Testis (tissue), 2 donors: ENCODE measurements at regions not wholly inside any gene's neighbourhood (a gene's known extent, or its start where the extent isn't known, plus 50 kb on each side); places are given as distances from the start of the nearest gene placed in this dataset.

ENCODE experiments used
- POLR2A ChIP-seq: fragments of 450-650 bp; IDR thresholded peaks from one replicate; pipeline ENCODE4 v1.6.1; 2017; ENCODE audit warnings: antibody characterized with exemption, mild to moderate bottlenecking, moderate library complexity
- TF ChIP-seq, protein P1 (sequence below), 3 experiments: fragments of 450-650 bp in 2 of 3; fragments of 200-600 bp in 1 of 3; sonication (generic) in 1 of 3; IDR thresholded peaks; one replicate each; pipeline ENCODE4 v1.5.1; 2016 to 2019; ENCODE audit warnings: antibody characterized with exemption in 3 of 3, mild to moderate bottlenecking in 2 of 3, moderate library complexity in 1 of 3

DNA sequence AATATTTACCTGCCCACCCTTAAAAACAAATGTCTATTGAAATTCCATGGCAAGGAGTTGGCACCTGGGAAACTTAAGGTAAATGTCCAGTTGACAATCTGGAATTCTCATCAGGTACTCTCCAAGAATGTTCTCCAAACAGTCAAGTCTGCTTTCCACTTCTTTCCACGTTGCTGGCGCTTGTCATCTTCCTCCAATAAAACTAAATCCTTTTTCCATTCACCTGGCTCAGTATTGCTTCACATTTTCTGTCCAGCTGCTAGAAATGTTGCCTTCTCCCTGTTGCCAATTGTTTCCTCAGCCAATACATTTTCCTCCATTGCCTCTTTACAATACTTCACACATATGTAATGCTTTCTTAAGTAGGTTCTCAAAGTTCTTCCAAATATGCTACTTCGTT lies 1288.1 kb upstream of the MAP3K7 start:
- no peak for TF ChIP-seq POLR2A
- TF ChIP-seq, protein P1, sequence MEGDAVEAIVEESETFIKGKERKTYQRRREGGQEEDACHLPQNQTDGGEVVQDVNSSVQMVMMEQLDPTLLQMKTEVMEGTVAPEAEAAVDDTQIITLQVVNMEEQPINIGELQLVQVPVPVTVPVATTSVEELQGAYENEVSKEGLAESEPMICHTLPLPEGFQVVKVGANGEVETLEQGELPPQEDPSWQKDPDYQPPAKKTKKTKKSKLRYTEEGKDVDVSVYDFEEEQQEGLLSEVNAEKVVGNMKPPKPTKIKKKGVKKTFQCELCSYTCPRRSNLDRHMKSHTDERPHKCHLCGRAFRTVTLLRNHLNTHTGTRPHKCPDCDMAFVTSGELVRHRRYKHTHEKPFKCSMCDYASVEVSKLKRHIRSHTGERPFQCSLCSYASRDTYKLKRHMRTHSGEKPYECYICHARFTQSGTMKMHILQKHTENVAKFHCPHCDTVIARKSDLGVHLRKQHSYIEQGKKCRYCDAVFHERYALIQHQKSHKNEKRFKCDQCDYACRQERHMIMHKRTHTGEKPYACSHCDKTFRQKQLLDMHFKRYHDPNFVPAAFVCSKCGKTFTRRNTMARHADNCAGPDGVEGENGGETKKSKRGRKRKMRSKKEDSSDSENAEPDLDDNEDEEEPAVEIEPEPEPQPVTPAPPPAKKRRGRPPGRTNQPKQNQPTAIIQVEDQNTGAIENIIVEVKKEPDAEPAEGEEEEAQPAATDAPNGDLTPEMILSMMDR (IDR thresholded peaks at IDR 0.05) = no peak
